Ishikawa (cell line): ENCODE measurements at regions not wholly inside any gene's neighbourhood (a gene's known extent, or its start where the extent isn't known, plus 50 kb on each side); places are given as distances from the start of the nearest gene placed in this dataset.

ENCODE experiments used
- CEBPB ChIP-seq: IDR thresholded peaks from 2 replicates; pipeline ENCODE4 v1.6.1; 2012
- CREB1 ChIP-seq: IDR thresholded peaks from 2 replicates; pipeline ENCODE4 v1.6.1; 2012; ENCODE audit warnings: low read depth
- EGR1 ChIP-seq: IDR thresholded peaks from 2 replicates; pipeline ENCODE4 v1.6.1; 2012
- EP300 ChIP-seq: IDR thresholded peaks from 2 replicates; pipeline ENCODE4 v1.6.1; 2012; ENCODE audit warnings: borderline replicate concordance
- FOXM1 ChIP-seq: IDR thresholded peaks from 2 replicates; pipeline ENCODE4 v1.6.1; 2012; ENCODE audit warnings: low read depth, borderline replicate concordance
- RAD21 ChIP-seq: IDR thresholded peaks from 2 replicates; pipeline ENCODE4 v1.6.1; 2012; ENCODE audit warnings: low read depth
- REST ChIP-seq: IDR thresholded peaks from 2 replicates; pipeline ENCODE4 v1.6.1; 2012; ENCODE audit warnings: low read depth, mild to moderate bottlenecking
- TAF1 ChIP-seq: IDR thresholded peaks from 2 replicates; pipeline ENCODE4 v1.6.1; 2012; ENCODE audit warnings: low read depth, mild to moderate bottlenecking
- TCF12 ChIP-seq: IDR thresholded peaks from 2 replicates; pipeline ENCODE4 v1.6.1; 2012; ENCODE audit warnings: low read depth
- TEAD4 ChIP-seq: IDR thresholded peaks from 2 replicates; pipeline ENCODE4 v1.6.1; 2012
- USF1 ChIP-seq: IDR thresholded peaks from 2 replicates; pipeline ENCODE4 v1.6.1; 2012
- YY1 ChIP-seq: IDR thresholded peaks from 2 replicates; pipeline ENCODE4 v1.6.1; 2012; ENCODE audit warnings: low read depth
- ZBTB7A ChIP-seq: IDR thresholded peaks from 2 replicates; pipeline ENCODE4 v1.6.1; 2012; ENCODE audit warnings: low read depth
- TF ChIP-seq, protein P1 (sequence below): IDR thresholded peaks from 2 replicates; pipeline ENCODE4 v1.6.1; 2012

DNA sequence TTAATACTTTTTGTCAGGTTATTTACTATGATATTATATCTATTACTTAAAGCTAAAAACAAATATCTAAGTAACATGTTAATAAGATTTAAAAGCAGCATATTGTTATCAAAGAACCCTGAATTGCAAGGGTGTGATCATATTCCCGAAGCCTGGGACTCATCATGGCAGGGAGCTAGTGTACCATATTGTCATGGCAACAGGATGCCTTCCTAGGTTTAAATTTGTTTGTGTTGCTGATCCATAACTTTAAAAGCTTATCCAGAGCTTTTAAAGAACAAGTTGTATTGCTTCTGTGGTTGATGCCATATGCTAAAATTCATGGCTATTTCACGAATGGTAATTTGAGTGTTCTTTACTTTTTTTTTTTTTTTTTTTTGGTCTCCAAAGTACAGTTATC is 500.5 kb downstream of the NAV3 start:
- TF ChIP-seq RAD21 (no peak), EP300 (no peak), CEBPB (no peak), TAF1 (no peak), REST (no peak), YY1 (no peak), EGR1 (no peak), CREB1 (no peak), ZBTB7A (no peak), TEAD4 (no peak), FOXM1 (no peak), USF1 (no peak), TCF12 (no peak)
- TF ChIP-seq, protein P1, sequence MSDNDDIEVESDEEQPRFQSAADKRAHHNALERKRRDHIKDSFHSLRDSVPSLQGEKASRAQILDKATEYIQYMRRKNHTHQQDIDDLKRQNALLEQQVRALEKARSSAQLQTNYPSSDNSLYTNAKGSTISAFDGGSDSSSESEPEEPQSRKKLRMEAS, result no peak
